NCI-H1436 treated with DMSO at 0.1 percent for 48 hours (cell line): ENCODE measurements at regions not wholly inside any gene's neighbourhood (a gene's known extent, or its start where the extent isn't known, plus 50 kb on each side); places are given as distances from the start of the nearest gene placed in this dataset.

Source experiments
- DNase-seq: peaks from one replicate; lab custom pipeline; 2025; lab: John Stamatoyannopoulos, UW

GRCh38 chr11:92837595-92837994, 131.9 kb upstream of the MTNR1B start:
- DNase-seq = no peak

- no peak for DNase-seq
Observed at GRCh38 chr11:92838759-92839310, 130.6 kb upstream of the MTNR1B start.

GRCh38 chr11:92839450-92839849, 130.0 kb upstream of the MTNR1B start:
- DNase-seq = no peak

GRCh38 chr11:92841719-92842118, 127.7 kb upstream of the MTNR1B start:
- no peak for DNase-seq

DNA sequence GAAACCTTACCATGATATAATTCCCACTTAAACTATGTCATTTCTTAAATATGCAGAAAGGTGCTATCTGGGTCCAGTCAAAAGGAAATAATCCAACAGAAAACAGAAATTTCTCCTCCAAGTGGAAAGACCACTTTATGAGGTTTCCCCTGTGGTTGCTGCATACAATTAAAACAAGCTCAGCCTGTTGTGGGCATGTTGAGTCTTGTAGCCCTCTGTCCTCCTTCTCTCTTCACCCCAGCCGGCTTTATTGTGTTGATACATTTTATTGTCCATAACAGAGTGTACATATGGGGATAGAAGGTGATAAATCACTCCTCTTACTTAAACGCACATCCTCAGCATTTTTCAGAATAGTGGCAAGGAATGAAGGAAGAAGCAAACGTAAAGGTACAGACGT, 126.0 kb upstream of the MTNR1B start:
- no peak for DNase-seq

- no peak for DNase-seq
Observed at GRCh38 chr11:92844197-92844596, 125.3 kb upstream of the MTNR1B start.

DNA sequence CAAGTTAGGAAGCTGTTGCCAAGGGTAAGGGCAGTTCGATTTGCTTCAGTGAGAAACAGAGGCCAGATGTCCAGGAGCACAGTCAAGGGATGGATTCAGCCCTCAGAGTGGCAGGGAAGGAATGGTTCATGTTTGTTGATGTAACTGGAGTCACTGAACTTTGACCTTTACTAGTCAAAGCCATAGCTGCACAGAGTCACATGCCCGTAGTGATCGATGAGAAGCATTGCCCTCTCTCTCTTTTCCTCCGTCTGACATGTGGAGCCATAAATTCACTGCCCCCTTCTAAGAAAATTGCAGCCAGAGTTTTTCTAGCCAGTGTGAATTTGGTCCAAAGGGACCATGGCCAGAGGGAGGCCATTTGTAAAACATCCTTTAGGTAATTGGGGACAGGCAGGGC, 124.1 kb upstream of the MTNR1B start:
- no peak for DNase-seq

- DNase-seq = no peak
Observed at GRCh38 chr11:92845805-92846204, 123.6 kb upstream of the MTNR1B start.

DNA sequence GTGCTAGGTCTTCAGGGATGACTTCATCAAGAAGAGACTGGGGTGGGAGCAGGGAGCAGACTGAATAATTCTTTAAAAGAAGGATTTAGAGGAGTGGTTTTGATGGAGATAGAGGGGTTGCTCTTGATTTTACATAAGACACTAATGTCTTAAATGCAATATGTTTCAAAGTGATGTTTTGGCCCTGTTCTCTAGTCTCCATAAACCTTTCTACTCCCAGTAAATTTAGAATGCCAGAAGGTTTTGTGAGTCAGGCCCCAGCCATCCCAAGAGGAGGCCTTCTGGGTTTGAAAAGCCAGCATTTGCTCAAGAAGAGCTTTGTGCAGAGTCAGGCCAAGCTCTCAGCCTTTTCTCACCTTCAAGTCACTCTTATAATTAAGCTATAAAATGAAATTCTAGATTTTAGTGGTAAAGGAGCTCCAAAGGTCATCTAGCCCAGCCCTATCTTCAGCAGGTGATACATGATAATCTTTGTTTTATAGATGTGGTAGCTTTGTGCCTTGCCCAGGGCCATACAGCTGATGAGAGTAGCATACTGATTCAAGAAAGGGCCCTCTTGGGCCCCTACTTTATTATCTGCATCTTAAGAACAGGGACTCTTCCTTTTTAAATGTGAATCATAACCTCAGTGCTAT, 122.8 kb upstream of the MTNR1B start:
- DNase-seq = no peak

- DNase-seq = no peak
Observed at GRCh38 chr11:92848578-92848977, 120.9 kb upstream of the MTNR1B start.

- DNase-seq = no peak
Observed at GRCh38 chr11:92850296-92850826, 119.1 kb upstream of the MTNR1B start.

DNA sequence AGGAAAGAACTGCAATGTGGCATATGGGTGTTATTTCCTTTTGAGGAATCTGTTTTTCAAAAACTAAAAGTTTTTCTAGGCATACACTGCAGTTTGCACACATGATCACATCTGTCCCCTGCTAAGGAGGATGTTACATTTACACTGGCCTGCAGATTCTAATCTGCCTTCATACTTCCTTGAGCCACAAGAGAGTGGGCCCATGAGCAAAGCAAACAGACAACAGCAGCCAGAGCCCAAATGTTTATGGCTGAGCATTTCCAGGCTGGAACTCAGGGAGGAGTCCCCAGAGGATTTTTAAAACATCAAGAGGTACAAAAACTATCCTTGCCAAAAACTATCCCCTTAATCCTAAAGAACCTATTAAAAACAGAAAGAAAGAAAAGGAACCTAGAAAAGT, 117.2 kb upstream of the MTNR1B start:
- no peak for DNase-seq

GRCh38 chr11:92852946-92853345, 116.5 kb upstream of the MTNR1B start:
- DNase-seq = no peak

- no peak for DNase-seq
Observed at GRCh38 chr11:92854162-92854561, 115.3 kb upstream of the MTNR1B start.

- DNase-seq = no peak
Observed at GRCh38 chr11:92854952-92855351, 114.5 kb upstream of the MTNR1B start.

DNA sequence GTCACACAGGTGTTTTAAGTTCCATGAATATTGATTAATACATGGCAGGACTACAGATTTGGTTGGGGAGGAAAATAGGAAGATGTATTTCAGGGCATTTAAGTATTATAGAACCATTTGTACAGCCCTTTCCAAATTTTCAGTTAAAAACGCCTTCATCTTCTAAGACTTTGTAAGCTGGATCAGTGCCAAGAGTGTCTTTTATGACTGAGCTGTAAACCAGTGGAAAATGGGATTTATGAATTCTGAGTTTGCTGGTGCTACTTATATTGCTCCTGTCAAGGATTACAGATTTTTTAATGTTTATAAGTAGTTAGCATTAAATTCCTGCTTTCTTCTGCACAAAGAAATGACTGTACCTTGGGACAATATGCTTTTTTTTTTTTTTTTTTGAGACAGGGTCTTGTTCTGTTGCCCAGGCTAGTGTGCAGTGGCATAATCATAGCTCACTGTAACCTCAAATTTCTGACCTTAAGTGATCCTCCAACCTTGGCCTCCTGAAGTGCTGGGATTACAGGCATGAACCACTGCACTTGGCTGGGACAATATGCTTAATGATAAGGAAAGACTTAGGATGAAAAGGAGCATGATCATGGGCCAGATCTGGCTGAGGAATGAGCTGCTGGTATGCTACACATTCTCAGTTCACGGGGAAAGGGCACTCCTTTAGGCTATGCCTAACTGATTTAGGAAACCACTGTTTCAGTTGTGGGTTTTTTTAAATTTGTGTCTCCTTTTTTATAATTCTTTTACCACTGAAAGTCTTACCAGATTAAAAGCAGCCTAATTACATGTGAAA, 113.6 kb upstream of the MTNR1B start:
- DNase-seq = no peak

- DNase-seq = no peak
Observed at GRCh38 chr11:92857407-92857806, 112.0 kb upstream of the MTNR1B start.

DNA sequence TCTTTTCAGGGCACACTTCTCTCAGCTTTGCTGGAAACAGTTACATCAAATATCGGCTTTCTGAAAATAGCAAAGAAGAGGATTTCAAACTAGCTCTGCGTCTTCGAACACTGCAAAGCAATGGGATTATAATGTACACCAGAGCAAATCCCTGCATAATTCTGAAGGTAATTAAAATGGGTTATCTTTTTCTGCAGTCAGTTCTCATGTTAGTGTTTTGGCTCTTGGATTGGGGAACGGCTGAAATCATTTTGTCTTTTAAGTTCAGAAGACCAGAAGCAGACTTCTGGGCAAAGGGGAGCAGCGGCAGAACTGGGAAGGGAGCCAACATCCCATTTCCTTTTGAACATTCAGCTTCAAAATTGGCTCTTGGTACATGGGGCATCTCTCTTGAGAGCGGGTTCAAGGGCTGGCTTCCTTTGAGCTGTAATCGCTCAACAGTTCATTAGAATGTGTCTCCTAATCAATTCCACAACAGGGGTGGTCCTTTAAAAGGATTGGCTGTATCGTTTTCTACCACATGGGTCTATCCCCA, 110.2 kb upstream of the MTNR1B start:
- DNase-seq = no peak

- no peak for DNase-seq
Observed at GRCh38 chr11:92861634-92862033, 107.8 kb upstream of the MTNR1B start.

DNA sequence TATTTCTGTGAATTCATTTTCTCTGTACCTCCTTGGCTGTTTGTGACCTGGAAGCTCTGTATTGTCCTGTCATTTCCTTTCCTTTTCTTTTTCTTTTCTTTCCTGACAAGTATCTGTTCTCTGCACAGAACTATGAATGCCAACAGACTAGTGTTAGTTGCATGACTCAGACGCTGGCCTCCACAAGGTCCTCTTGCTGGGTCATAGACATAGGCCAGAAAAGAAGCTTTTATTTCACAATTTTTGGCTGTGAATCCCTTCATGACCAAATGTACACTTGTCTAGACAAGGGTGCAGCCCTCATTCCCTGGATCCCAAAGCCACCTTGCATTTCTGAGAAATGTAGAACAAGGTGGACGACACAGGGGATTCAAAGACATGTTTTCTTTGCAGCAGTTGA, 104.1 kb upstream of the MTNR1B start:
- DNase-seq = no peak

GRCh38 chr11:92866679-92867282, 102.7 kb upstream of the MTNR1B start:
- no peak for DNase-seq

GRCh38 chr11:92867913-92868619, 101.4 kb upstream of the MTNR1B start:
- DNase-seq = peak; percentile 97
